Cardiac muscle cell (in vitro differentiated cells and primary cell): ENCODE measurements at regions not wholly inside any gene's neighbourhood (a gene's known extent, or its start where the extent isn't known, plus 50 kb on each side); places are given as distances from the start of the nearest gene placed in this dataset.
A peak's percentile ranks its signal among the peaks of the same experiment; 100 is the strongest.

Source experiments
- DNase-seq, 2 donors: peaks; one replicate each; pipeline versions ENCODE4 v3.0.0 to v3.0.0-alpha.2; 2010 to 2017; ENCODE audit warnings: low read depth in 1 of 2, low spot score in 1 of 2
- H3K27ac ChIP-seq: fragments of 200-600 bp; sonication (generic); 2 replicates; pipeline ENCODE4 v1.5.1; 2016
- H3K27me3 ChIP-seq: fragments of 200-600 bp; sonication (generic); 2 replicates; pipeline ENCODE4 v1.6.0; 2016; ENCODE audit warnings: control low read depth
- H3K36me3 ChIP-seq: fragments of 200-600 bp; sonication (generic); 2 replicates; pipeline ENCODE4 v1.5.1; 2016; ENCODE audit warnings: control low read depth
- H3K4me1 ChIP-seq: fragments of 200-600 bp; sonication (generic); 2 replicates; pipeline ENCODE4 v1.8.1; 2017; ENCODE audit warnings: low read depth, mild to moderate bottlenecking, mixed run types
- H3K4me3 ChIP-seq: fragments of 200-600 bp; sonication (generic); 2 replicates; pipeline ENCODE4 v1.5.1; 2016; ENCODE audit warnings: mild to moderate bottlenecking
- H3K9me3 ChIP-seq: fragments of 200-600 bp; sonication (generic); 2 replicates; pipeline ENCODE4 v1.5.1; 2017; ENCODE audit warnings: low read depth, mild to moderate bottlenecking, control low read depth
- TF ChIP-seq, protein P1 (sequence below): IDR thresholded peaks from 2 replicates; pipeline ENCODE4 v1.5.1; 2012; ENCODE audit warnings: low read depth, mild to moderate bottlenecking, low read length

DNA sequence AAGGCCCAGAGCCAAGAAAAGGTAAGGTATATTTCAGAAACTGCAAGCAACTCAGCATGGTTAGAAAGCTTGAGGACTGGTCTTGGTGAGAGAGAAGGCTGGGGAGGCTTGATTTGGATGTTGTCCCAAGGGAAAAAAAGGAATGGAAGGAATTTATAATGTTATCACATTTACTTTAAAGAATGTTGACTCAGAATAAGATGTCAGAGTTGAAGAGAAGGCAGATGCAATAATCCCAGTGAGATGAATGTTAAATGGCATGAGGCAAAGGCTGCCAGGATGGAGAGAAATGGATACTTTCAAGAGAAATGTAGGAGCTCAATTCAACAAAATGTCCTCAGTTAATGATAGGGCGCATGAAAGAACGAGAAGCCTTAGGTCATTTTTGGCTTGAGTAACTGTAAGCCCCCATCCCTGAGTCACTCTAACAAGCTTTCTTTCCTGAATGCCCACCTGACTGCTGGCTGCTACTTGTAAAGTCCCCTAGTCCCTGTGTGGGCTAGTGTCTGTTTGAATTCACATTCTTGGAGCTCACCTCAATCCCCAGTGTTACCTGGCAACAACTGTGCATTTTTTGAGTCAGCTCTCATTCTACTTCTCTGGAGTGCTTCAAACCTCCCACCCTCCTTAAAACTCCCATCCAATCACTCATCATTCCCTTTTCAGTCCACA is 103.0 kb upstream of the TAPT1 start:
- H3K9me3 ChIP-seq: no peaks in the 10 kb centered on the region
- H3K4me1 ChIP-seq: no peaks in the 10 kb centered on the region
- no peak overlapping the region for H3K27ac ChIP-seq
- H3K4me3 ChIP-seq: no peak overlapping the region
- no peaks in the 10 kb centered on the region for H3K36me3 ChIP-seq
- DNase-seq: peak in 1 of 2 donors; percentile 51
- no peaks in the 10 kb centered on the region for H3K27me3 ChIP-seq
- TF ChIP-seq, protein P1, sequence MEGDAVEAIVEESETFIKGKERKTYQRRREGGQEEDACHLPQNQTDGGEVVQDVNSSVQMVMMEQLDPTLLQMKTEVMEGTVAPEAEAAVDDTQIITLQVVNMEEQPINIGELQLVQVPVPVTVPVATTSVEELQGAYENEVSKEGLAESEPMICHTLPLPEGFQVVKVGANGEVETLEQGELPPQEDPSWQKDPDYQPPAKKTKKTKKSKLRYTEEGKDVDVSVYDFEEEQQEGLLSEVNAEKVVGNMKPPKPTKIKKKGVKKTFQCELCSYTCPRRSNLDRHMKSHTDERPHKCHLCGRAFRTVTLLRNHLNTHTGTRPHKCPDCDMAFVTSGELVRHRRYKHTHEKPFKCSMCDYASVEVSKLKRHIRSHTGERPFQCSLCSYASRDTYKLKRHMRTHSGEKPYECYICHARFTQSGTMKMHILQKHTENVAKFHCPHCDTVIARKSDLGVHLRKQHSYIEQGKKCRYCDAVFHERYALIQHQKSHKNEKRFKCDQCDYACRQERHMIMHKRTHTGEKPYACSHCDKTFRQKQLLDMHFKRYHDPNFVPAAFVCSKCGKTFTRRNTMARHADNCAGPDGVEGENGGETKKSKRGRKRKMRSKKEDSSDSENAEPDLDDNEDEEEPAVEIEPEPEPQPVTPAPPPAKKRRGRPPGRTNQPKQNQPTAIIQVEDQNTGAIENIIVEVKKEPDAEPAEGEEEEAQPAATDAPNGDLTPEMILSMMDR: no peak

DNA sequence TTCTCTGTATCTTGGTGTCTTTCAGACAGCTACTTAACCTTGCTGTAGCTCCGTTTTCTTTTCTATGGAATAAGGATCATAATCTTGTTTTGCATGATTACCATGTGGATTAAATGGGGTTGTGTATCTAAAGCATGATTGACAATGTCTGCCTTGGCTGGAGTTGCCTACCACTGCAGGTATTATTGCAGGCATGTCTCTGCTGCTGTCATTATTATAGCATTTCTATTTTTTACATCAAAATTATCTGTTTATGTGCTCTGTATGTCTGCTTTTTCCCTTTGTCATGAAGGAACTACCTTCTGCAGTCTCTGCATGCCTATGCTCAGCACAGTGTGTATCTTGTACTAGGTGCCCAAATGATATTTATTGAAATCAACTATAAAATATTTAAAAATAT is 95.9 kb upstream of the TAPT1 start:
- Histone ChIP-seq H3K27ac (no peak overlapping the region), H3K9me3 (no peaks in the 10 kb centered on the region), H3K4me1 (no peaks in the 10 kb centered on the region), H3K4me3 (no peak overlapping the region), H3K27me3 (no peaks in the 10 kb centered on the region), H3K36me3 (no peaks in the 10 kb centered on the region)
- TF ChIP-seq, protein P1: no peak
- no peak for DNase-seq

DNA sequence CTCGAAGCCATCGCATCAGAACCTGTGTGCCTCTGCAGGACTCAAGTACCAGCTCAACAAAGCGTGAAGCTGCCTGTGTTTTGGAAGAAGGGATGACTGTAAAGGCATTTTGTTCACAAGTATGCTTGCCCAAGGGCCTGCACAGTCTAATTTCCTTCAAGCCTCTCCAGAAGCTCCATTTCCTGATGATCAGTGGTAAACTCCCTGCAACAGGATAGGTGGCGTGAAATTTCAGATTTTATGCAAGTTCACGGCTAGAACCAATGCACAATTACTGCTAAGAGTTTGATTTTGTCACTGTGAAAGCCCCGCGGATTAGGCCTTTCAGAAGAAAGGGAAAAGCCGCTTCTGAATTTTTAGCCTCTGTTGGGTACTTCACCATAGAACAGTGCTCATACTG is 89.2 kb upstream of the TAPT1 start:
- TF ChIP-seq, protein P1: no peak
- no peak for DNase-seq
- no peaks in the 10 kb centered on the region for H3K27me3 ChIP-seq
- no peaks in the 10 kb centered on the region for H3K36me3 ChIP-seq
- H3K4me1 ChIP-seq: no peaks in the 10 kb centered on the region
- no peak overlapping the region for H3K4me3 ChIP-seq
- no peak overlapping the region for H3K27ac ChIP-seq
- H3K9me3 ChIP-seq: no peaks in the 10 kb centered on the region

DNA sequence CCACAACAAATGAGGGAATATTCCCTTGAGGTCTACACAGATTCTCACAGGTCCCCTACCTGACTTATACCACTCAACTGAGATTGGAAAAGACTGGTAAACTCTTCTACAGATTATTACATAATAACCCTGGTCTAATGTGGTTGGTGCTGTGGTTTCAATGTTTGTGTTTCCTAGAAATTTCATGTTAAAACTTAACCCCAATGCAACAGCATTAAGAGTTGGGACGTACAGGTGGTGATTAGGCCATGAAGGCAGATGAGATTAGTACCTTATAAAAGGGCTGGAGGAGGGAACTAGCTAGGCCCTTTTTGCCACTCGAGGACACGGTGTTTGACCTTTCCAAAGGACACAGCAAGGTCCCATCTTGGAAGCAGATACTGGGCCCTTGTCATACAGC is 84.3 kb upstream of the TAPT1 start:
- no peak overlapping the region for H3K4me3 ChIP-seq
- no peak overlapping the region for H3K27ac ChIP-seq
- TF ChIP-seq, protein P1: no peak
- H3K27me3 ChIP-seq: no peaks in the 10 kb centered on the region
- no peaks in the 10 kb centered on the region for H3K4me1 ChIP-seq
- DNase-seq: no peak
- H3K36me3 ChIP-seq: no peaks in the 10 kb centered on the region
- H3K9me3 ChIP-seq: no peaks in the 10 kb centered on the region

DNA sequence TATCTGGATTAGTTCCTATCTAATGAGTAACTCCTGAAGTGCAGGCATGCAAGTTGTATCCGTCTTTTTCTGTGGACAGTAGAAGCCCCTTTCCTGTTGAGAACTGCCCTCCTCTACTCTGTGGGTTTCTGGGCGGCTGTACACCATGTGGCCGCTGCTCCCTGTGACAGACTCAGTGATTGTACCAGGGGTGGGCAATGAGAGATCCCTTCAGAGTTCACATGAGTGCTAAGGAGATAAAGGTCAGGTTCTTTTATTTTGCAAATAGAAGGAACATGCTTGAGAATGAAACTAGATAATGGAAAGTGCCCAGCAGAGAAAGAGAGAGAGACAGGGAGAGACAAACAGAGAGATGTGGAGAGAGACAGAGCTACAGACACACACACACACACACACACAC is 76.4 kb upstream of the TAPT1 start:
- no peak overlapping the region for H3K27ac ChIP-seq
- H3K27me3 ChIP-seq: no peaks in the 10 kb centered on the region
- H3K4me1 ChIP-seq: no peaks in the 10 kb centered on the region
- TF ChIP-seq, protein P1: no peak
- no peaks in the 10 kb centered on the region for H3K9me3 ChIP-seq
- H3K36me3 ChIP-seq: no peaks in the 10 kb centered on the region
- no peak overlapping the region for H3K4me3 ChIP-seq
- no peak for DNase-seq
